Neuronal stem cell (in vitro differentiated cells): ENCODE measurements at regions not wholly inside any gene's neighbourhood (a gene's known extent, or its start where the extent isn't known, plus 50 kb on each side); places are given as distances from the start of the nearest gene placed in this dataset.
A peak's percentile ranks its signal among the peaks of the same experiment; 100 is the strongest.

Experiments used
- DNase-seq: peaks from one replicate; pipeline ENCODE4 v3.0.0-alpha.2; 2013; ENCODE audit warnings: low spot score
- H2AFZ ChIP-seq: one replicate; pipeline ENCODE4 v1.6.1; 2013; ENCODE audit warnings: mild to moderate bottlenecking, low read length, inconsistent platforms
- H2AK5ac ChIP-seq: 2 replicates; pipeline ENCODE4 v1.6.1; 2013; ENCODE audit warnings: low read depth, mild to moderate bottlenecking, inconsistent platforms, low read length, moderate library complexity, mixed read lengths
- H2BK120ac ChIP-seq: 2 replicates; pipeline ENCODE4 v1.6.1; 2013; ENCODE audit warnings: low read depth, mild to moderate bottlenecking, inconsistent platforms, low read length, moderate library complexity, mixed read lengths
- H2BK12ac ChIP-seq: one replicate; pipeline ENCODE4 v1.6.1; 2013; ENCODE audit warnings: low read length, inconsistent platforms
- H2BK15ac ChIP-seq: 2 replicates; pipeline ENCODE4 v1.6.1; 2013; ENCODE audit warnings: mild to moderate bottlenecking, low read length, inconsistent platforms, mixed read lengths
- H2BK5ac ChIP-seq: one replicate; pipeline ENCODE4 v1.6.1; 2013; ENCODE audit warnings: inconsistent platforms, mild to moderate bottlenecking, low read length, moderate library complexity
- H3K14ac ChIP-seq: one replicate; pipeline ENCODE4 v1.6.1; 2013; ENCODE audit warnings: low read length, inconsistent platforms
- H3K18ac ChIP-seq: 2 replicates; pipeline ENCODE4 v1.6.1; 2013; ENCODE audit warnings: low read length, inconsistent platforms
- H3K23ac ChIP-seq: 2 replicates; pipeline ENCODE4 v1.6.1; 2013; ENCODE audit warnings: low read depth, mild to moderate bottlenecking, mixed read lengths, low read length, inconsistent platforms; ENCODE audit not compliant: poor library complexity
- H3K27ac ChIP-seq: replicated peaks from 3 replicates; pipeline ENCODE4 v1.5.1; 2013; ENCODE audit warnings: low read length, inconsistent platforms
- H3K27me3 ChIP-seq, 3 experiments: 2 replicates each; pipeline ENCODE4 v1.6.1; 2013; ENCODE audit warnings: low read length in 3 of 3, mild to moderate bottlenecking in 2 of 3, inconsistent platforms in 1 of 3, low read depth in 1 of 3, mixed read lengths in 1 of 3, moderate library complexity in 1 of 3; ENCODE audit not compliant: control insufficient read depth in 3 of 3, insufficient read depth in 3 of 3
- H3K36me3 ChIP-seq, 2 donors: replicated peaks in 1 of 2; 2 replicates each; pipeline ENCODE4 v1.6.1; 2013; ENCODE audit warnings: low read length in 2 of 2; ENCODE audit not compliant: control insufficient read depth in 2 of 2, insufficient read depth in 2 of 2
- H3K4ac ChIP-seq: 2 replicates; pipeline ENCODE4 v1.6.1; 2013; ENCODE audit warnings: inconsistent platforms, mild to moderate bottlenecking, low read length, moderate library complexity
- H3K4me1 ChIP-seq, 2 donors: 1 replicate in 1 of 2; 2 replicates in 1 of 2; pipeline ENCODE4 v1.6.1; 2013; ENCODE audit warnings: low read length in 2 of 2, low read depth in 1 of 2; ENCODE audit not compliant: control insufficient read depth in 2 of 2, insufficient read depth in 1 of 2
- H3K4me2 ChIP-seq: one replicate; pipeline ENCODE4 v1.6.1; 2013; ENCODE audit warnings: mild to moderate bottlenecking, low read length, inconsistent platforms; ENCODE audit not compliant: insufficient read depth, poor library complexity, severe bottlenecking
- H3K4me3 ChIP-seq, 2 donors: 2 replicates each; pipeline ENCODE4 v1.5.1; 2013; ENCODE audit warnings: low read length in 2 of 2, mild to moderate bottlenecking in 2 of 2, inconsistent platforms in 1 of 2, moderate library complexity in 1 of 2
- H3K79me1 ChIP-seq: one replicate; pipeline ENCODE4 v1.6.1; 2013; ENCODE audit warnings: low read depth, mild to moderate bottlenecking, inconsistent platforms, low read length, moderate library complexity
- H3K9ac ChIP-seq: one replicate; pipeline ENCODE4 v1.6.1; 2013; ENCODE audit warnings: mild to moderate bottlenecking, low read depth, low read length, inconsistent platforms; ENCODE audit not compliant: poor library complexity
- H3K9me3 ChIP-seq, 2 donors: replicated peaks in 1 of 2; 2 replicates each; pipeline versions ENCODE3 to v1.6.1; 2013; ENCODE audit warnings: low read length in 2 of 2, mild to moderate bottlenecking in 2 of 2, inconsistent platforms in 1 of 2, low read depth in 1 of 2, mixed read lengths in 1 of 2, moderate library complexity in 1 of 2; ENCODE audit not compliant: control insufficient read depth in 2 of 2, insufficient read depth in 1 of 2
- H4K8ac ChIP-seq: one replicate; pipeline ENCODE4 v1.6.1; 2013; ENCODE audit warnings: low read depth, mild to moderate bottlenecking, inconsistent platforms, low read length, moderate library complexity
- H4K91ac ChIP-seq: one replicate; pipeline ENCODE4 v1.6.1; 2013; ENCODE audit warnings: low read length, low read depth, mild to moderate bottlenecking, inconsistent platforms; ENCODE audit not compliant: poor library complexity
- WGBS, 2 donors: extraction: QIAGEN DNeasy Blood & Tissue Kit; methylation state at CpG; one replicate each; pipeline ENCODE4 v1.1.7; 2013; ENCODE audit warnings: missing lambda C conversion rate in 2 of 2, mixed read lengths in 1 of 2; ENCODE audit not compliant: insufficient read length in 2 of 2, insufficient replicate concordance in 1 of 2; ENCODE audit errors: extremely low coverage in 2 of 2; 5-methylcytosine and 5-hydroxymethylcytosine counted together

DNA sequence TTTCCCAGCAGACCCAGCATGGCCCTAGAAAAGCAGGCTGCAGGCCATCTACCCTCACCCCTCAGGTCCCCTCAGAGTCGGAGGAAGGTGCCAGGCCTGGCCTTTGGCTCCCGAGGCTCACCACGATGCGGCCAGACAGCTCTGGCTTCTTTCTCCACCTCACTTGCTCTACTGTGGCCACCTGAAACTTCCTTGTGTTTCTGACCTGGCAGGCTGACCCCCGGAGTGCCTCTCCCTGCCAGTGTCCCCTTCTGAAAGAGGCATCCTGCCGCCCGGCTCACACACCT is 375.0 kb upstream of the HS6ST1 start:
- Histone ChIP-seq H3K18ac (no peak overlapping the region), H3K4me1 (no peaks in the 10 kb centered on the region), H3K14ac (no peak overlapping the region), H2BK15ac (no peak overlapping the region), H3K9ac (no peak overlapping the region), H2AFZ (peak overlapping the region; percentile 25), H2BK12ac (no peak overlapping the region), H2BK120ac (no peak overlapping the region), H3K4me3 (peak overlapping the region in 1 of 2 donors; percentile 48), H4K91ac (no peak overlapping the region), H3K27me3 (no peaks in the 10 kb centered on the region), H2BK5ac (no peak overlapping the region), H3K79me1 (no peaks in the 10 kb centered on the region), H3K23ac (no peak overlapping the region), H2AK5ac (peak overlapping the region; percentile 68), H3K9me3 (peaks cover 0 to 8% of the 10 kb centered on the region in 2 donors), H4K8ac (no peak overlapping the region), H3K4ac (no peak overlapping the region), H3K4me2 (no peak overlapping the region), H3K27ac (no peak overlapping the region), H3K36me3 (no peaks in the 10 kb centered on the region)
- DNase-seq = no peak
- WGBS, 2 donors = no CpG with 5 or more reads among the region's 7 CpGs

- Histone ChIP-seq H3K4ac (no peak overlapping the region), H2AFZ (peak overlapping the region; percentile 10), H4K91ac (no peak overlapping the region), H3K79me1 (no peaks in the 10 kb centered on the region), H3K4me3 (peak overlapping the region in 1 of 2 donors; percentile 57), H3K27me3 (no peaks in the 10 kb centered on the region), H3K9me3 (peaks cover 0 to 8% of the 10 kb centered on the region in 2 donors), H3K4me1 (no peaks in the 10 kb centered on the region), H3K27ac (no peak overlapping the region), H3K9ac (no peak overlapping the region), H3K18ac (no peak overlapping the region), H3K14ac (no peak overlapping the region), H3K23ac (no peak overlapping the region), H4K8ac (no peak overlapping the region), H2AK5ac (no peak overlapping the region), H2BK120ac (no peak overlapping the region), H2BK15ac (no peak overlapping the region), H2BK5ac (no peak overlapping the region), H3K4me2 (no peak overlapping the region), H3K36me3 (no peaks in the 10 kb centered on the region), H2BK12ac (no peak overlapping the region)
- no CpG with 5 or more reads among the region's 8 CpGs for WGBS, 2 donors
- no peak for DNase-seq
Observed at GRCh38 chr2:128695646-128696220, 377.1 kb upstream of the HS6ST1 start.

- DNase-seq = no peak
- H3K79me1 ChIP-seq = no peaks in the 10 kb centered on the region
- H3K36me3 ChIP-seq = no peaks in the 10 kb centered on the region
- H2BK12ac ChIP-seq = no peak overlapping the region
- H4K91ac ChIP-seq = no peak overlapping the region
- no peak overlapping the region for H4K8ac ChIP-seq
- no peak overlapping the region for H3K14ac ChIP-seq
- H3K4me1 ChIP-seq = no peaks in the 10 kb centered on the region
- H2AFZ ChIP-seq = peak overlapping the region; percentile 10
- no peak overlapping the region for H3K4me3 ChIP-seq
- no peak overlapping the region for H3K4ac ChIP-seq
- no peak overlapping the region for H2BK15ac ChIP-seq
- no peak overlapping the region for H3K23ac ChIP-seq
- H3K18ac ChIP-seq = no peak overlapping the region
- no peak overlapping the region for H3K27ac ChIP-seq
- H3K4me2 ChIP-seq = no peak overlapping the region
- H2AK5ac ChIP-seq = no peak overlapping the region
- no CpG with 5 or more reads among the region's 6 CpGs for WGBS, 2 donors
- H3K27me3 ChIP-seq = no peaks in the 10 kb centered on the region
- no peak overlapping the region for H2BK120ac ChIP-seq
- no peak overlapping the region for H2BK5ac ChIP-seq
- H3K9me3 ChIP-seq = peaks cover 0 to 8% of the 10 kb centered on the region in 2 donors
- H3K9ac ChIP-seq = no peak overlapping the region
Observed at GRCh38 chr2:128696421-128696820, 377.8 kb upstream of the HS6ST1 start.

- H3K14ac ChIP-seq = no peak overlapping the region
- H3K4ac ChIP-seq = no peak overlapping the region
- H3K27ac ChIP-seq = no peak overlapping the region
- H2AFZ ChIP-seq = no peak overlapping the region
- H4K91ac ChIP-seq = no peak overlapping the region
- H3K9ac ChIP-seq = no peak overlapping the region
- H2BK12ac ChIP-seq = no peak overlapping the region
- H4K8ac ChIP-seq = no peak overlapping the region
- WGBS, 2 donors = no CpG with 5 or more reads among the region's 2 CpGs
- no peak overlapping the region for H2BK120ac ChIP-seq
- H2BK5ac ChIP-seq = no peak overlapping the region
- no peak overlapping the region for H2AK5ac ChIP-seq
- no peaks in the 10 kb centered on the region for H3K4me1 ChIP-seq
- H3K23ac ChIP-seq = no peak overlapping the region
- no peak overlapping the region for H3K4me3 ChIP-seq
- H3K18ac ChIP-seq = no peak overlapping the region
- H2BK15ac ChIP-seq = no peak overlapping the region
- H3K9me3 ChIP-seq = no peaks in the 10 kb centered on the region
- no peak overlapping the region for H3K4me2 ChIP-seq
- no peaks in the 10 kb centered on the region for H3K79me1 ChIP-seq
- H3K36me3 ChIP-seq = no peaks in the 10 kb centered on the region
- DNase-seq = no peak
- H3K27me3 ChIP-seq = no peaks in the 10 kb centered on the region
Observed at GRCh38 chr2:128701418-128701817, 382.8 kb upstream of the HS6ST1 start.
